MM.1S (cell line): ENCODE measurements at regions not wholly inside any gene's neighbourhood (a gene's known extent, or its start where the extent isn't known, plus 50 kb on each side); places are given as distances from the start of the nearest gene placed in this dataset.

Experiments used
- EZH2phosphoT487 ChIP-seq: fragments of 300-600 bp; sonication (generic); IDR thresholded peaks from 2 replicates; pipeline ENCODE4 v1.6.1; 2018; ENCODE audit warnings: antibody characterized with exemption, low read length
- TF ChIP-seq, protein P1 (sequence below): fragments of 300-600 bp; sonication (generic); IDR thresholded peaks from 2 replicates; pipeline ENCODE4 v1.5.1; 2016; ENCODE audit warnings: antibody characterized with exemption, low read length, mixed read lengths

DNA sequence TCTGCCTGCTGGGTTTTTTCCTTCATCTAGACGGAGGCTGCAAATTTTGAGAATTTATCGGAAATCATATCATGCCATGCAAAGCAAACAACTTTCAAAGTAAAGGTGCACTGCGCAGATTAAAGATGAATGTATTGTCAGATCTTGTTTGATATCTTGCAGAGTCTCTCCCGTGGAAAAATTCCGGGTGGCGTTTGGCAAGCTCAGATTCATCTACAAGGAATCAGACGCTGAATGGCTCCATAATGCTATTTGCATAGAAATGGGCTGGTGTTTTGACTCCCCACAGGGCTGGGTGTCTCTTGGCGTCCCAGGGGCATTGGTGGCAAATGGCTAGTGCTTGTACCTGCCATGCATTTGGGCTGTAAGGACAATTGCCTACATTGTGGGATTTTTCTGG lies 274.0 kb downstream of the VRK1 start:
- TF ChIP-seq, protein P1, sequence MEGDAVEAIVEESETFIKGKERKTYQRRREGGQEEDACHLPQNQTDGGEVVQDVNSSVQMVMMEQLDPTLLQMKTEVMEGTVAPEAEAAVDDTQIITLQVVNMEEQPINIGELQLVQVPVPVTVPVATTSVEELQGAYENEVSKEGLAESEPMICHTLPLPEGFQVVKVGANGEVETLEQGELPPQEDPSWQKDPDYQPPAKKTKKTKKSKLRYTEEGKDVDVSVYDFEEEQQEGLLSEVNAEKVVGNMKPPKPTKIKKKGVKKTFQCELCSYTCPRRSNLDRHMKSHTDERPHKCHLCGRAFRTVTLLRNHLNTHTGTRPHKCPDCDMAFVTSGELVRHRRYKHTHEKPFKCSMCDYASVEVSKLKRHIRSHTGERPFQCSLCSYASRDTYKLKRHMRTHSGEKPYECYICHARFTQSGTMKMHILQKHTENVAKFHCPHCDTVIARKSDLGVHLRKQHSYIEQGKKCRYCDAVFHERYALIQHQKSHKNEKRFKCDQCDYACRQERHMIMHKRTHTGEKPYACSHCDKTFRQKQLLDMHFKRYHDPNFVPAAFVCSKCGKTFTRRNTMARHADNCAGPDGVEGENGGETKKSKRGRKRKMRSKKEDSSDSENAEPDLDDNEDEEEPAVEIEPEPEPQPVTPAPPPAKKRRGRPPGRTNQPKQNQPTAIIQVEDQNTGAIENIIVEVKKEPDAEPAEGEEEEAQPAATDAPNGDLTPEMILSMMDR: no peak
- TF ChIP-seq EZH2phosphoT487: no peak
